NK-92 (cell line): ENCODE measurements at regions not wholly inside any gene's neighbourhood (a gene's known extent, or its start where the extent isn't known, plus 50 kb on each side); places are given as distances from the start of the nearest gene placed in this dataset.

Source experiments
- DNase-seq: peaks from one replicate; lab custom pipeline; 2025; ENCODE audit not compliant: unreplicated experiment; lab: John Stamatoyannopoulos, UW

DNA sequence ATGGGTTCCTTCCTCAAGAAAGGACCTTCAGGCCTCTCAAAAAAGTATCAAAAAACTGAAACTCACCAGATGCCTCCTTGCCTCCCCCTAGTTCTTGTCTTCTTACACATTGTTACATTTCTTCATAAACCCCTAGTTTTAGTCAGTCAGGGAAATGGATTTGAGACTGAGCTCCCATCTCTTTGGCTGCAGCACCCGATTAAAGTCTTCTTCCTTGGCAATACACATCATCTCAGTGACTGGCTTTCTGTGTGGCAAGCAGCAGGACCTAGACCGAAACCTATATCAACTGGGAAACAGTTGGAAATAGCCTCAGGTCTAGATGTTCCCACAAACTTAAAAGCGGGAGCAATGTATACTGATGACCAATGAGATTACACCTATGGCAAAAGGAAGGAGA is 512.2 kb upstream of the PKDCC start:
- no peak for DNase-seq

DNA sequence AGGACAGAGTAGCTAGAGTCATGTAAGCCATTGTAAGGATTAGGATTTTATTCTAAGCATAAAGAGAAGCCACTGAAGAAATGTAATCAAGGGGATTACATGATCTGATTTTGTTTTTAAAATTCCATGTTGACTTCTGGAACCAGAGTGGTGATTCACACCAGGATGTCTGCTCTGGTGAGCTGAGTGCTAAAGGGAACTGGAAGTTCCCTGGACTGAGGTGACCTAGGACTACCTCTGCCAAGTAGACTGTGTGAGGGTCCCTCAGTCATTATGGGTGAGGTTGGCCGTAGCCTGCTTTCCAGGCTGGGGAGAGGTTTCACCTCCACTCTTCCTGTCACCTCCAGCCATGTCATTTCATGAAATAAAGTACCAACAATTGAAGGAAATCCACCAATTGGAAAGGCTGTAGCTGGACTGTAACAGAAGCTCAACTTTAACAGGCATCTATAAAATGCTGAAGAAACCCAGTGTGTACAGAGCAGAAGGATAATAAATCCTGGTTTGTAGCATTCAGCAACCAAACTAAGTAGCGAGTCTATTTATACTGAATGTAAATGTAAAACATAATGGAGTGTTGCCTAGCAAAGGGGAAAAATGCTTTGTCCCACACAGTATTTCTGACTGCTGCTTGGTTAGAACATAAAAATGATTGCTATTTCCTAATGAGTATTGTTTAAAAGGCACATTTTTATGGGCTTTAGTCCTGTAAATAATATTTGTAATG is 507.4 kb upstream of the PKDCC start:
- no peak for DNase-seq

DNA sequence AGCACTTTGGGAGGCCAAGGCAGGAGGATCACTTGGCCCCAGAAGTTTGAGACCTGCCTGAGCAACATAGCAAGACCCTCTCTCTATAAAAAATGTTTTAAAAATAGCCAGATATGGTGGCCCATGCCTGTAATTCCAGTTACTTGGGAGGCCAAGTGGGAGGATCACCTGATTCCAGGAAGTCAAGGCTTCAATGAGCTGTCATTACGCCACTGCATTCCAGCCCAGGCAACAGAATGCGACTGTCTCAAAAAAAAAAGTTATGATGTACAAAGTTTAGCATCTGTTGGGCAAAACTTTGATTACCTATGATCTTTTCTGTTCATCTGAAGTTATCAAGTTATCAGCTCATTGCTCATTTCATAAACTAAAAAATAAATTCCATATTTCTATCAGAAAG is 504.1 kb upstream of the PKDCC start:
- no peak for DNase-seq

GRCh38 chr2:41544709-41545108 is 503.1 kb upstream of the PKDCC start:
- no peak for DNase-seq

- DNase-seq, result no peak
Observed at GRCh38 chr2:41546031-41546430, 501.8 kb upstream of the PKDCC start.

DNA sequence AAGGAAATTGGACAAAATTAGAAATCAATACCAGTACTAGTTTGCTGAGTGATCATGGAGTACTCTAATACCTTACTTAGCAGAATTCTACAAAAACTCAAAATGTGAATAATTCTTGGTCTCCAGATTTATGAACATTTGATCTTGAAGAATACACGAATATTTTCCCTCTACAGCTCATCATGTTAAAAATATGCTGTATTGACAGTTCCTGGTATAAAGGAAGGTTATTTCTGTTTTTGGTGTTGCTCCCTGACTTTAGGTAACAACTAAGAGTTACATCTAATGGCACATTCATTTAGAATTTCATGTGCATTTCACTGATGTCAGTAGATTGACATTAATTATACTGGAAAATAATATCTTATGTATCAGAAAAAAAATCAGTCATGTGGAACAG is 479.2 kb upstream of the PKDCC start:
- DNase-seq, result no peak

DNA sequence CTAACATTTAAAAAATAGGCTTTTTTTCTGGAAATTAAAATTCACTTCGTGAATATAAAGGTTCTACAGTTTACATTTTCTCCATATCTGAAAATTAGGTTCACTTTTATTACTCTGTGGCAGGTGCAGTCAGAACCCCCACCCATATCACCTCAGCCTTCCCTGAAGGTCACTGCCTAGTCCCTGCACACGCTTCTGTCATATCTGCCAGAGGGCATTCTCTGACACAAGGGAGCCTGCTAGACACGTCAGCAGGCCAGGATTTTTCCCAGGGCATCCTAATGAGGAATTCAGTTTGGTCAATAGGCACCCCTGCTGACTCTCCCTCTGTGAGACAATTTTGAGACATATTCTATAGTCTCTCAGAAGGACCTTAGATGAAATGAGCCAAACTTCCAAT is 475.7 kb upstream of the PKDCC start:
- DNase-seq, result no peak

DNA sequence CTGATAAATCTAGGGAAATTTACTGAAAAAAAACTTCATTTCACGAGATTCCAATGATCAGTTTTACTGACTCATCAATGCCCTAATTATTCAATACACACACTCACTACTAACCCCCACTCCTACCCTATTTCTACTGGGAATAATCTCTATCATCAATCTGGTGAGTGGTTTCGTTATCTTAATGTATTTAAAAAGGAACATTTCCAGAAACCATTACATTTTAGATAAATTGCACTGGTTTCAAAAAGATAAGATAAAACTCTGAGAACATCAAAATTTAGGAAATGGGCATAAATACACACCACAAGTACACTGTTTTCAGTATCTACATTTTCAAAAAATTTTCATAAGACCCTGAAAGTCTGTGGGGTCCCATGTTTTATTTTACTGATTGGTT is 471.4 kb upstream of the PKDCC start:
- DNase-seq, result no peak

DNA sequence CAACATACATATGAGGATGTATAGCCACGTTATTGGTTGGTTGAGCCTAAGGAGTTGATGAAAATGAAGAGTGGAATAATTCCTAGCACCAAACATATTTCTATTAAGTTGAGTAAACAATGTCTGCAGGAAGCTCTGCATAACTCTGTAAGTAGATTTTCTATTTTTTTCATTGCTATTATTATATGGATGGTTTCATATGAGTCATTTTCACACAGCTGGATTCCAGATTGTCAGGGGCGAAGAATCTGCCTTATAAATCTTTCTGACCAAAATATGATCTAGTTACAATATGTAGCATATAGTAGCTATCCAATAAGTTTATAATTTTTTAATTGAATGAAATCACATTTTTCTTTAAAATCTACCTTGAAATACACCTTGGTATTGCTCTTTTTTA is 468.0 kb upstream of the PKDCC start:
- no peak for DNase-seq

GRCh38 chr2:41580806-41581205 is 467.0 kb upstream of the PKDCC start:
- DNase-seq, result no peak

DNA sequence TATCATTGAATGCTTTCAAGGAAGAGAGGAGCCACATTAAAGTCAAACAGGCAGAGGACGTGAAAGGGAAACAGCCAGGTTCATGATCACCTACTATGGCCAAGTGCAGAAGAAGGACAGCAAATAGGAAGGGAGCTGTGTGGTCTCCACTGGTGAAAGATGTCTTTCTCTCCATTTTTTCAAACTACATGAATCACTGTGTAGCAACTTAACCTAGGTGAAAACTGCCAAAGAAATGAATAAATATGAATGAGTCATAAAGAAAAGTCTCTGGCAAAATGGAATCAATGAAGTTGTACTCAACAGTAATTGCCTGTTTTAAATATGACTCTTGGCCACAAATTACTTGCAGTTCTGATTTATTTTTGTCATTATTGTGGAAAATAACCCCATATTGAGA is 452.6 kb upstream of the PKDCC start:
- no peak for DNase-seq

- no peak for DNase-seq
Observed at GRCh38 chr2:41597680-41598079, 450.1 kb upstream of the PKDCC start.

- no peak for DNase-seq
Observed at GRCh38 chr2:41598161-41598894, 449.5 kb upstream of the PKDCC start.

GRCh38 chr2:41600460-41600859 is 447.4 kb upstream of the PKDCC start:
- DNase-seq, result no peak

DNA sequence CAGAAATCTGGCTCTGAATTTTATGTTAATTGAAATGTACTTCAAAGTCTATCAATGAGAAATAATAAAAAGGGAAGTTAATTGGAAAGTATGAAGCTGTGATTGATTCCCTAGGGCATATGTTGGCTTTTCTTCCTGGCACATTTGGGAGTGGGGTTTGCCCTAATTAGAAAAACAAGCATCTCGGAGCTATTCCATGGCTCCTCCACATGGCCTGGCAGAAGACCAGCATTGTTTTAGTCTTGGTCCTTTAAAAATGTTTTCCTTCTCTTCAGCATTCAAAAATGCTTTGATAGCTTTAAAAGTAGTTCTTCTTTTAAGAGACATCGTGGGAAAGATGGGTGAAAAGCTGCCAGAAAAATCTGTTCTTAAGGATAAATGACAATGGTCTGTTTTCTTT is 445.5 kb upstream of the PKDCC start:
- no peak for DNase-seq

- DNase-seq, result no peak
Observed at GRCh38 chr2:41605311-41605710, 442.5 kb upstream of the PKDCC start.

- DNase-seq, result no peak
Observed at GRCh38 chr2:41605914-41606313, 441.9 kb upstream of the PKDCC start.

DNA sequence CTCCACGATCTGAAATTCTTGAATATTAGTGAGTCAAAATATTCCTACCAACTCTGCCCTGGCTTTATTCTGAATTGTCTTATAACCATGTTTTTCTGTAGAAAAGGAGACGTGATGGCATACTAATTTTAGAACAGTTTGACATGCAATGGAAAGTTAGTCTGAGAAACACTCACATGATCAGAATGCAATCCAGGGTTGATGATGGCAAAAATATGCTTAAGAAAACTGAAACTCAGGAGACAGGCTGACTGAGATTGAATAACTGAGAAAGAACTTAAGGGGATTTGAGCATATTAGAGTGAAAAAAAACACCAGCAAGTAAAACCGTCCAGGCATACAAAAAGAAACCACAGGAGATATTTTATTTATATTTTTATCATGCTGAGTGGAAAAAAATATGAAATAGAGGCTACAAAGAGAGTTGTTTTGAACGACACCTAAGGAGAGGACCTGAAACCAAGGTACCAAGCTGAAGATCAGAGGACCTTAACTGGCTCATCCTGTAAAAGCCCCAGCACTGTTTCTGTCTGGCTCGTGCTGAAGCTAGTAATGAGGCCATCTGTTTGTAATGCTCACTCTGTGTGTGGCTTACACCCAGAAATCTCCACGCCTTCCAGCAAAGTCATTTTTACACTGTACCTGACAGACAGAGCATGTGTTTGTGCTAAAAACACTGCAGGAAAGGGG is 437.2 kb upstream of the PKDCC start:
- DNase-seq, result no peak

DNA sequence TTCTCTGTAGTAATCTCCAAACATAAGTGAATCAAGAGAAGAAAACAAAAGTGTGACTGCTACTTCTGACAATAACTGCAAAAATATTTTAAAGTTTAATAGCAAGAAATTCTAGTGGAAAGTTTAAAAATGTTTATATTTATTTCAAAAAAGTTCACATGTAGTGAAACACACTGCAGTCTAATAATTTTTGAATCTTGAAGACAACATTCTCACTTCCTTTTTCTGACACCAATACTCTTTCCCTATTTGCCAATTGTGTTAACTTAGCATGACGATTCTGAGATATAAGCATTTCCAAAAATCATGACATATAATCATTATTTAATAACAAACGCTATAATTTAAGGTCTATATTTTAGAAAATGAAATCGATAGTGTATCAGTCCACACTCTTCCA is 429.1 kb upstream of the PKDCC start:
- DNase-seq, result no peak

- no peak for DNase-seq
Observed at GRCh38 chr2:41621095-41621494, 426.7 kb upstream of the PKDCC start.

- DNase-seq, result no peak
Observed at GRCh38 chr2:41621563-41621962, 426.3 kb upstream of the PKDCC start.

GRCh38 chr2:41622301-41622700 is 425.5 kb upstream of the PKDCC start:
- no peak for DNase-seq
